NCI-H128 (cell line): ENCODE measurements at regions not wholly inside any gene's neighbourhood (a gene's known extent, or its start where the extent isn't known, plus 50 kb on each side); places are given as distances from the start of the nearest gene placed in this dataset.

Source experiments
- DNase-seq: peaks from one replicate; lab custom pipeline; 2025; ENCODE audit not compliant: unreplicated experiment; lab: John Stamatoyannopoulos, UW

- no peak for DNase-seq
These were observed 83.8 kb upstream of the CCDC85A start for GRCh38 chr2:56099963-56100362.

GRCh38 chr2:56100791-56101312, 82.9 kb upstream of the CCDC85A start:
- no peak for DNase-seq

- no peak for DNase-seq
These were observed 81.7 kb upstream of the CCDC85A start for GRCh38 chr2:56102098-56102497.

GRCh38 chr2:56102866-56103265, 80.9 kb upstream of the CCDC85A start:
- DNase-seq, result no peak

GRCh38 chr2:56104962-56105361, 78.8 kb upstream of the CCDC85A start:
- DNase-seq, result no peak

GRCh38 chr2:56107502-56108220, 76.1 kb upstream of the CCDC85A start:
- no peak for DNase-seq

- no peak for DNase-seq
These were observed 75.0 kb upstream of the CCDC85A start for GRCh38 chr2:56108806-56109205.

GRCh38 chr2:56109994-56110393, 73.8 kb upstream of the CCDC85A start:
- DNase-seq, result no peak

GRCh38 chr2:56113382-56113975, 70.3 kb upstream of the CCDC85A start:
- no peak for DNase-seq

- DNase-seq, result no peak
These were observed 66.0 kb upstream of the CCDC85A start for GRCh38 chr2:56117764-56118163.

- DNase-seq, result no peak
These were observed 65.3 kb upstream of the CCDC85A start for GRCh38 chr2:56118474-56118873.

GRCh38 chr2:56121995-56122394, 61.8 kb upstream of the CCDC85A start:
- DNase-seq, result no peak

GRCh38 chr2:56123538-56123937, 60.3 kb upstream of the CCDC85A start:
- DNase-seq, result no peak

- DNase-seq, result no peak
These were observed 56.8 kb upstream of the CCDC85A start for GRCh38 chr2:56127010-56127409.

- DNase-seq, result peak; percentile 73
These were observed 56.2 kb upstream of the CCDC85A start for GRCh38 chr2:56127463-56128152.

- DNase-seq, result no peak
These were observed 55.6 kb upstream of the CCDC85A start for GRCh38 chr2:56128235-56128634.

- no peak for DNase-seq
These were observed 53.2 kb upstream of the CCDC85A start for GRCh38 chr2:56130463-56131070.

GRCh38 chr2:56132138-56132537, 51.7 kb upstream of the CCDC85A start:
- peak; percentile 29 for DNase-seq

GRCh38 chr2:56133441-56133840, 50.3 kb upstream of the CCDC85A start:
- DNase-seq, result no peak

- no peak for DNase-seq
These were observed 49.7 kb upstream of the CCDC85A start for GRCh38 chr2:56133931-56134629.
